GM18867 (cell line): ENCODE measurements at regions not wholly inside any gene's neighbourhood (a gene's known extent, or its start where the extent isn't known, plus 50 kb on each side); places are given as distances from the start of the nearest gene placed in this dataset.
A peak's percentile ranks its signal among the peaks of the same experiment; 100 is the strongest.

Experiments used
- ATAC-seq: cut with Tn5 transposase; IDR thresholded peaks from one replicate; pipeline ENCODE4 v1.9.1; 2021; ENCODE audit warnings: mild to moderate bottlenecking, moderate library complexity; ENCODE audit not compliant: unreplicated experiment

DNA sequence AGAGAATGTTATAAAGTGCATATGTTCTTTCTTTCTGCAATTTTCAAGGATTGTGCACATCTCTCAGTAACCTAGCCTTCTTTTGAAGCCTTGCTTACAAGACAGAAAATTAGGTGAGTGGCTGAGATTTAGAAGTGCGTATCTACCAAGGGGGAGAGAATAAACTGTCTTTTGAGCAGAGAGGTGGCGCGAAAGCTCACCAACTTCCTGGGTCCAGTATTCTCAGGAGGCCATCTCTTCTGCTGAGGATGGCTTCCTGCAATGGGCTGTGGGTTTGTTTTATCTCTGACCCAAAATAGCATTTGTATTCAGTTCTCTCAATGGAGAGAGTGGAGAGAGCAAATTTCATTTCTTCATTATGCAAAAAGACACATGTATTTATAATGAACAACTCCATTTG, 75.4 kb upstream of the RPS23 start:
- no peak for ATAC-seq

DNA sequence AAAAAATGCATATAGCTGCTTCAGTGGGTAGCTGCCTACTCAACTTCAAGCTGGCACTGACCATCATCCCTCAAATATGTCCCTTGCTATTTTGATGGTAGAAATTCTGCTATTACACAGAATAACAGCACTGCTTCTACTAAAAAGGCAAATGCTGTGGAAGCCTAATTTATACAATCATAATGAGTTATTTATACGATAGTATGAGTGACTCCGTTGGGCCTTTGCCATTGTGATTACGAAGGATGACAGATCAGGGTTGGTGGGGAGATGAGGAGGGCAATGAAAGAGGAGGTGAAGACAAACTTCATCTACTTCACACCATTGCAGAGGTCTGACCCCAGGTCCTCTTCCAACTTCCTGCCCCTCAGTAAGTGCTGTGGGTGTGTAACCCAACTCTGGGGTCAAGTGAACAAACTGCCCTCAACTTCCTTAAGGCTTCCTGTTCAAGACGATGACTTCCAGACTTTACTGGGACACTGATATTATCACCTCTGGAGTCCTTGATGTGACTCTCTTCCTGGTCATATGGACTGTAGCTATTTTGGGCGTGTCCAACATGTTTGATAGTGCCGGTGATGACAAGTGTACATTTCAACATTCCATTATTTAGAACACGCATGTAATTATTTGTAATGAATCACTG, 74.1 kb upstream of the RPS23 start:
- peak; percentile 1 for ATAC-seq

DNA sequence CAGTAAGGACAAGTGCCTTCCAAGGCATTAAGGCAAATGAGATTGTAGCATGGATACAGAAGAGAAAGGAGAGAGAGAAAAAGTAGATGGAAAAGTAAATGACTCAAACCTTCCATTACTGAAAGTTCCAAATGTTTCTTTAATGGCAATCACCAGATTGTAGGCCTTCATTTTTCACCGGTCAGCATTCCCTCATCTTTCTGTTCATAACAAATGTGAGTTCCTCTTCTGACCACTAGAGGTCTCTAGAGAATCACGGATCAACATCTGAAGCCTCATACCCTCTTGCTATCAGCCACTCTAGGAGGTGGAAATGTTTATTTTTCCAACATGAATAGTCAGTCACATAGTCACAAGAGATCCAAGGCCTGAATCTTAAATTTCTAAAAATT, 73.6 kb upstream of the RPS23 start:
- ATAC-seq: peak; percentile 90

DNA sequence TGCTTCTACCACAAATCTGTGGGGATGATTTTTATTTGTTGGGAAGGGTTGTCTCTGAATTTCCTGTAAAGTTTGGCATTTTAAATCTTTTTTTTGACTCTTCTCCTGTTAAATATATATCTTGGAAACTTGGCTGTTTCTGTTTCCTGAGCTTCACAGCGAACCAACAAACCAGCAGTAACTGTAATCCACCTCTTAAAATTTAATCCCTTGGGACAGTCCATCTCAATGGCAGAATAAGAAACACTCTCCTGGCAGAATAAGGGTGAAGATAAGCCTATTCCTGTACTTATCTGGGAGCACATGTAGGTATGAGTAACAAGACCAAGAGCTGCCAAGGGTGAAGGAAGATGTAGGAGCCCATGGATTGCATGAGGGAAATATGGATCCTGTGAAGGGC, 73.1 kb upstream of the RPS23 start:
- ATAC-seq: no peak

DNA sequence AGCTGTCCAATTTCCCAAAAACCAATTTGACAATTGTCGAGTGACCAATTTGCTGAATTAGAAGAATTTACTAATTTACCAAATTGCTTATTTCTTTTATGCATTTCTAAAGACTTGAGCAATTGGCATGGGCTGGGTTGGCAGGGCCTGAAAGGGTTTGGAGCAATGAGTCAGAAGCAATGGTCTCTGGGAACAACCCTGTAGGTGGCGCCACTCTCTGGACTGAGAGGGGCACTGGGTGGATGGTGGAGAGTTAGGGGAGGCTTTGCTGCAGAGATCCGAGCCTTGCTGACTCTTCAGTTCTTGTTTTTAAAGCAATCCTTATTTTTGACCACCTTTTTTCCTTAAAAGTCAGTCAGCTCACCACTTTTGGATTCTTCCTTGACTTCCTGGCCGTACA, 71.5 kb upstream of the RPS23 start:
- ATAC-seq: no peak

DNA sequence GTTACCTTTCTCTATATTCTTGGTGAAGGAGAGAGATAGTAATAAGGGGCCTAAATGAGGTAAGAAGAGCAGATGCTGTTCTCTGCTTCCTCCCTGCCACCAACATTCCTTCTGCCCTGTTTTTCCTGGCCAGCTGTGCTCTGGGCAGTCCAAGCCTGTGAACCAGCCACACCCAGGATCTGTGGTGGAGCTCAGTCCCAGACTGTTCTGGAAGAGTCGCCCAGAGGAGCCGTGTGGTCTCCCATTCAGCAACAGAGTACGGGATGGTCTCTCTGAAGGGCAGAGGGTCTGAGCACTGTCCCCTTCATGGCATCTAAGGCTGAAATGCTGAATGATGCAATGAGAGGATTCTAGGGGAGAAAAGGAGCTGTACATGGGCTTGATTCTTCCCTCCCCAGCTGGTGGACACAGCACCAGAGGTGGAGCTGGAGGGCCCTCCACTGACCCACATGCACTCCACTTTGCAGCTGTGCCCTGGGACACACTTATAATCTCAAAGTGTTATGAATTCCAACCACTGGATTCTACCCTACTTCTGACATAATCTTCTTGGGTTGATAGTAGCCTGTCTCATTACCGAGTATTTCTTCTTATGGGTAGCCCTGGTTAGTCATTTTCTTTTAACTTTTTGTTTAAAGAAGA, 70.8 kb upstream of the RPS23 start:
- ATAC-seq: no peak

DNA sequence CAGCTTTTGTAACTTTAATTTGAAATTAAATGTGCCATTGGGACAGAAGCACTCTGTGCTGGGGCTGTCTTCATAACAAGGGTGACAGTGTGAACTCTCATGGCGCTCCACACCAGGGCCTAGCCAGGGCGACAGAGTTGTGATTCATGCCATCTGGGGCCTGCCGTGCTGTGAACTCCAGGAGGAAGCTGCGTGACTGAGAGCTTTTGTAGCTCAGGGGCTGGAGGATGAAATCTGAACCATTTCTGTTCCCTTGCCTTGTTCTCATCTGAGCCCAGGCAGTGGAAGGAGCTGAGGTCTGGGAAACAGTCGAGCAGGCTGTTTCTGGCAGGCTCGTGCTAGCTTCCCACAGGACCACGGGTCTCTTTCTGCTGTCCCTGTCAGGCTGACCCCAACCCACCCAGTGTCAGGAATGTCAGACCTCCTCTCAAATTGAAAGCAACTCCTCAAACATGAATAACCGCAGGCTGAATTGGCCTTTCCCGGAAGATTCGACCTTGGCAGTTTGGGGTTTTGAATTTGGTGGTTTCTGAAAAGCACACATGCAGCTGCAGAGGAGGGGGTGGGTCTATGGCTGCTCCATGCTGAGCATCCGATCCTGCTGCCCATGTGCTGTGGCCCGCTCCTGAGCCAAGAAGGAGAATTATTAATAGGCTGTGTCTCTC, 69.2 kb upstream of the RPS23 start:
- no peak for ATAC-seq

DNA sequence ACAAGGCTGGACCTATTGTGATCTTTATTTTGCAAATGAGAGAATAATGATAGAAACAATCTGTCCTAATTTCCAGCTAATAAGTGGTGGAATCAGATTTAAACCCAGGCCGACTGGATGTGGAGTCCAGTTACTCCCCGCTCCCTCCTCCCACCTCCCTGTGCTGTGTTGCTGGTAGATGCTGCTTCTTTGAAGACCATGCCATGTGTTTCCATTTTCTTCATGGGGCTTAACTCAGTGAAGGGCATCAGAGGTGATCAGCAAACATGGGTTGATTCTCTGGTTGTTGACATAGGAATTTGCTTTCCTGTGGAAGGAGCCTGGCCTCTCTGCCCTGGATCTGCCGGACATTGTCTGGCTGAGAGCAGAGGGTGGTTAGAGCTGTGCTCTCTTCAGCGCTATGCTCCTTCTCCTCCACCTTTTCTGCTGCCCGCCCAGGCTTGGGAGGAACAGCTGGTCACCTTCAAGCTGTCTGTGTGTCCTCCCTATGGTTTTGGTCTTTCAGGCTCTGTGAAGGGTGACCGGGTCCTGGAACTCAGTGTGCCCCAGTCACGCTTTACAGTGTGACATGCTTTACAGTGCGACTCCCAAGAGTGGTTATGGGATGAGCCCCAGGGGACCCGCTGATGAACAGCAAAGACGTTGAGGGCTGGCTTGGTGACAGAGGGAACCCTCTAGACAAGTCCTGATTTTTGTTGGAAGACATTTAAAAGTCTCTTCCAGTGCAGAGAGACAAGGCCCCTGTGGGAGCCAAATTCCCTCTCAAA, 68.4 kb upstream of the RPS23 start:
- no peak for ATAC-seq

DNA sequence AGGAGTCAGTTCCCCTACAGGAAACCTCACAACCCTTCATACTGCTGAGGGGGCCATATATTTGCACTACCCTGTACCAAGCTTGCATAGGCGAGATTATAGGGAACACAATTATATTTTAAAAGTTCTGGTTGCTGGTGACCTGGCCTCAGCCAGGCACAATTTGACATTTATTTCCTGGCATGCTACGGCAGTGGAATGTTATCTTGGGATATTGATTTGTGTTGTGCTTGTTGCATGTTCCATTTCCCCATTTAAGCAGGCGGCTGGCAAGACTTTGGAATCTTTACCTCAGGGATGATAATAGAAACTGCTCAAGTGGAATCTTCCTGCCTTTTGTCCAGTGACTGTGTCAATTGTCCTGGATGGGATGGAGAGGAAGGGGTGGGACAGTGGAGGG, 67.0 kb upstream of the RPS23 start:
- ATAC-seq: no peak

DNA sequence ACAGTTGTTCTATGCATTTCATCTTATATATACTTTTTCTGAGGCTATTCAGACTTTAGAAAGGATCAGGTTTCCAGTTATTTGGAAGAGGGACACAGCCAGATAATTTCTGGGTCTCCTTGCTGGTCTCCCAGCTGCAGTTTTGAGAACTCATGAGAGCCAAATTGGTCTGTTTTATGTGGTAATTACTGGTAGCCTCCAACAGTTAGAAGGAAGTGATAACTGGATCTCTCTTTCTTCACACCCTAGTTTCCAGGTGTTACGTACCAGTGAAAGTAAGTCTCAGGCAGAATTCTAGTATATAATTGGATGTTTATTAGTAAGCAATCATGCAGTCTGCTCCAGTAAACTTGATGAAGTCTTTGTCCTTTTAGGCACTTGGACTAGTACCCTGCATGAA, 63.2 kb upstream of the RPS23 start:
- ATAC-seq: no peak

DNA sequence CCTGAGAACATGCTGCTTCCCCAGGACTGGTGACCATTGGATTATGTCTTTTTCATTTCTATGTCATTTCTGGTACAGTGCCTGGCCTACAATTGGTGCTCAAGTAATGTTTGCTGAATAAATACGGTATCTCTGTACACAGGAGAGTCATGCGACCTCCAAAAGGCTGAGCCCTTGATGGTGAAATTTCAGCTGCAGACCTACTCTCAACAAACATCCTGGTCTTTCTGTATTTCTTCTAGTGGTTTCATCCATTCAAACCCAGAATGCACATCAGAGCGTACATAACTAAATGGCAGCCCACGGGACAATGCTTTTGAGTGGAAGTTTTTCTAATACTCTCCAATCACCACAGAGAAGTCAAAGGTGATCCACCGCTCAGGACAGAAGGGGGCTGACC, 62.6 kb upstream of the RPS23 start:
- no peak for ATAC-seq

DNA sequence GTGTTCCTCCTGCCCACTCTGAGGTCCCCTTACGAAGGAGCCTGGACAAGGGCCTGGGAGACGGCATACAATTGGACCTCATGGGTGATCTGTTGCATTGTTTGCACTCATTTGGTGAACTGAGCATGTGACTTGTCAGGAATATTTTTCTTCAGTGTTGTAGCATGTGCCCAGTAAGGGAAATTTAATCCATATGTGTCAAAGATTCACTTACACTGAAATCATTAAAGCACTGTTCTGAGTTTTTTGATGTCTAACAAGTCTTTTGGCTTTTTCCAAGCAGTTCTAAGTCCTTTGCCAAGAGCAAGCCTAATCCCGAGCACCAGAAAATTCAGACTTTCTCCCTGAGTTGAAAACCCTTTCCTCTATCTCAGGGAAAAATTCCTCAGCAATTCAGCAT, 61.6 kb upstream of the RPS23 start:
- no peak for ATAC-seq

DNA sequence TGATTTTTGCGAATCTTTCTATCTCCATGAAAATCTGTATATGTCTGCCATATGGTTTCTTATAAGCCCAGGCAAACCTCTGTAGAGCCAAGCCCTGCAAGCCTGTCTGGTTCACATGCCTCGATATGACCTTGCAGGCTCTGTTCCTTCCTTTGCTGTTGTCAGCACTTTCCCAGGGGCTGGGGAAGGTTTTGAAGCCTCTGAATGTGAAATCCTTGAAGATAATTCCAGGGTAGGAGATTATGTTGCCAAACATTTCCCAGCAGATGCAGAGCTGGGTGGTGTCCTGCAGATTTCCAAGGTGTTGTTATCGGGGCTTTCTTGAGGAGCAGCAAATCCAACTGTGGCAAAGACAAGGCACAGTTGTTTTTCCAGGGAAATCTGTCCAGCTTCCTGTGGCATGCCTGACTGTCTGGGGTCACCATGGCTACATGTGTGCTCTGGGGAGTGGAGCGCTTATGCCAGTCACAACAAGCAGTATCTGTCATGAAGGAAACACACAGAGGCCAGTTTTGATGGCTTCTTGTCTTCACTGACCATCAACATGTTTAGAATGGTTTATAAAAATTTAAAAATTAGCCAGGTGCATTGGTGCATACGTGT, 60.7 kb upstream of the RPS23 start:
- ATAC-seq: no peak

DNA sequence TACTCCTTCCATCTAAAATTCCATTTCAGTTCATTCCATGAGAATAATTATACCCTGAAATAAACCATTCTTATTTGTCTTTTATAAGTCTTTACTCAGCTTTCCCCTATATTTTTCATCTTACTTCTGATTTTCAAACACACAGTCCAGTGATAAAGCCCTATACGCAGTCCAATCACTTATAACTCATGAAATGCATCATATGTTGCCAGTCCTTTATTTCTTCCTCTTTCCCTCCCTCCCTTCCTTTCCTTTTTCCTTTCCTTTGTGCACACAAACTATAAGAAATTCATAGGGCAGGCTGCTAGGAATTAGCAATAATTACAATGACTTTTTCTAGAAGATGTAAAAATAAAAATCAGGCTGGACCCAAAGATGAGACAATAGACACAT, 58.8 kb upstream of the RPS23 start:
- ATAC-seq: no peak

DNA sequence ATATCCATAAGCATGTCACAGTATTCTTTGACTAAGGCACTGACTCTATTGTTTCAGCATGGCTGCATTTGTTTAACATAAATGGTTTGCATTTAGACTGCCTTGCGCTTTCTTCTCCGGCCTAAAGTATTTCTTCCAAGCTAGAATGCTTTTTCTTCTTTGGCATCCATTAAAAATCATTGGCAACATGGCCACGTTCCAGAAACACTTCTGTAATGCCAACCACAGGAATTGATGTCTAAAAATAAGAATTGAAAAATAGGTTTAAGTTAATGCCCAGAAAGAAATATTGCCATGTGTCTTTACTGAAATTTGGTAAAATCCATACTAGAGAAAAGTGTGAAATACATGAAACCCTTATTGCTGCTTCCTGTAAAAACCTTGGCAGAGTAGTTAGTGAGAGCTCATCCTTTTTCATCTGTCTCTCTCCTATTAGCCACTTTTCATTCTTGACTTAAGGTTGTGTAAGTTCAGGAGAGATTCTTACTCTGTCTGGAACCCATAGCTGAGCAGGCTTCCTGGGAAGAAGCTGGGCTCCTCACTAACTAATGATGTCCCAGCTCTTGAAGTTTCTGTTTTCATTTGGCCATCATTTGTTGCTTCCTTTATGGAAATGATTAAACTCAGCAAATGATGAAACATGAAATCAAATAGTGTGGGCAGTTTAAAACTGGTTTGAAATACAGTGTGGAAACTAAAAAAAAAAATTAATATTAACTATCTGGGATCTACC, 58.2 kb upstream of the RPS23 start:
- ATAC-seq: no peak

DNA sequence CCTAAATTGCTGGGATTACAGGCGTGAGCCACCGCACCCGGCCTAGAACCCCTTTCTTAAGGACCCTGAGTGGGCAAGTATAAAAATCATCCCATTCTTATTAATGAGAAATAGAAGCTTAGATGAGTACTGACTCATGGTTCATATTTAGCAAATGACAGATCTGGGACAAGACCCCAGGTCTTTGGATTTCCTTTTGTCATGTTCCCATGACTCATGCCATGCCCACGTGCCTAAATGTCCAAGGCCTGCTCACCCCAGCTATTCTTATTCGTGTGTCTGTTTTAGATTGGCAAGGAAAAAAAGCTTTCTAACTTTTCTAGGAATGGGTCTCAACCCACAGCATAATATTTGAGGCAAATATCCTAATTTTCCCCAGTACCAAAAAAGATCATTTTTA, 57.7 kb upstream of the RPS23 start:
- no peak for ATAC-seq

DNA sequence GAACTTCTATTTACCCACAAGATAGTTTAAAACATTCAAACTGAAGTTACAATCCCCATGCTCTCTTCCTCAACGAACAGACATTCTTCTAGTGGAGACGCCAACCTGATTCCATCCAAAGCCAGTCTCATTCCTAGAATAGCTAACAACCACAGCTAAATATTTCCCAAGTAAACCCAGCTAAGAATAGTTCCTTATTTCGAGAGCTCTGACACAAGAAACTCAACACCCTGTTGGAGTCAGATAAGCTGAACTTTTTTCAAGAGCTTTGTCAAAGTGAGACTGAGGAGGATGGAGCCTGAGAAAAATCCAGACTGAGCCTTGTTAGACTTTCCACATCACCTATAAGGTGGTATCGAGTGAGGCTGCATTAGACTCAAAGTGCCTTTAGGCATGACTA, 56.7 kb upstream of the RPS23 start:
- no peak for ATAC-seq

DNA sequence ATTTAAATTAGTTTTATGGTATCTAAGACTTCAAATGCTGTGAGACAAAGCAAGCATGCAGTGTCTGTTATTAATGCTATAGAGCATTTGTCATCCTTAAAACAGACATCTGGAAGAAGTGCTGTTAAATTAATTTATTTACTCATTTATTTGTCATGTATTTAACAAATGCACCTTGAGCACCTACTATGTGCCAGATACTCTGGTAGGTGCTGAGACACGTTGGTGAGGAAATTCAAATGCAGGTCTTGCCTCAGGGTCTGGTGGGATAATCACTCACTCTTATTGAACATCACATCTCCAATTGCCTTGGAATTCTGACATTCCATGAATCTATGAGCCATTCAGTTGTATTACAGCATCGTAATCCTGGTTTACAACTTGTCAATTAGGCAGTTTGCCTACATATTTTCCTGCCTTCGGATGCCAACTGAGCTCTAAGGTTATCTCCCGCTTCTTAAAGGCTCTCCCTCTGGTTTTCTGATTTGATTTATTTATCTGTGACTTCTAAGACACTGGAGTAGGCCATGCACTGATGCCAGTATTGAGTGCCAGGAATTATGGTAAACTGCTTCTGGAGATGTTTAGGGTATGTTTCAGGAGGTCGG, 56.0 kb upstream of the RPS23 start:
- no peak for ATAC-seq

DNA sequence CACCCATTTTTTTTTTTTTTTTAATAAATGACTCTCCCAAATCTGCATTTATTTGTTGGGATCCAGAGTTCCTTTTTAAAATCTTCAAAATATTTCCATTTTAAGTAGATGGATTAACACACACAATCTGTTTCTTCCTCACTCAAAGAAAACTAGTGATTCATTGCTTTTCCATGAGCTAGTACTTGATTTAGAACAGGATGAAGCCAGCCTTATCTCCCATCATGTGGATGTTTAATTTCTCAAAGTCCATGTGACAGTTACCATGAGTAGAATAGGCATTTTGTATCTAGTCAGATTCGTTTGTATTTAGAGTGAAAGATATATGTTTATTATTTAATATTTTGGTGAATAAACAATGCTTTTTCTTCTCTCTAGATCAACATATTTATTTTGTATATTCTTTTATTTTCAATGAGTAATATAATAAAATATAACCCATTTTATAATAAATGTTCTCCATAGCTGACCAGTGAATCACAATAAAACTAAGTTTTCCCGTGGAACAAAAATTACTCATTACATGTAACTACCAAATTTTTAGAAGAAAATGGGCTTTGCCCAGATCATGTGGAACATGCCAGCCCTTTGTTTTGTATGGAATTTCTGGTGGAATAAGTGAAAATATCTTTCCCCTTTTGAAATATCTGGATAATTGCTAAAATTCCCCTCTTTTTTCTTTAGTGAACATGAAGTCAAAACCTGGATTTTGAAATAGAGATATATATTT, 54.9 kb upstream of the RPS23 start:
- no peak for ATAC-seq
